AG08395 (cell line): ENCODE measurements at regions not wholly inside any gene's neighbourhood (a gene's known extent, or its start where the extent isn't known, plus 50 kb on each side); places are given as distances from the start of the nearest gene placed in this dataset.
"Not testable (repeated sequence)": the region's sequence is repeated elsewhere in the genome, so short reads cannot be mapped to it uniquely, and the experiment has no call there.

Source experiments
- DNase-seq: peaks from one replicate; pipeline ENCODE4 v3.0.0; 2012; ENCODE audit warnings: mixed read lengths, low spot score

DNA sequence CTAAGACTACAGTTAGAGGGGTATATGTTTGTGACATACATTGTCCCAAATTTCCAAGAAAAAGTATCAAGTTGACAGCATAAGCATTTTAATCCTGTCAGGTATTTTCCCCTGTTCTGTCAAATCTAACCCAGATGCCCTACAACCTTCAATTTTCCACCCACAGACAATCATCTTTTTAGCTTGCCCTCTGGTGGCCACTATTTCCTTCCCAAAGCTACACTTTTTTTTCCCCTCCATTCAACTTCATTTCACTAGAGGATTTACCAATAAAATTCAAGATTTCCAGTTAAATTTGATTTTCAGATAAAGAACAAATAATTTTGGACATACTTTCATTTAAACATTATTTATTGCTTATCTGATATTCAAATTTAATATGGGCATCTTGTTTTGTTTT lies 286.6 kb downstream of the TENT5A start:
- peak; percentile 15 for DNase-seq

DNA sequence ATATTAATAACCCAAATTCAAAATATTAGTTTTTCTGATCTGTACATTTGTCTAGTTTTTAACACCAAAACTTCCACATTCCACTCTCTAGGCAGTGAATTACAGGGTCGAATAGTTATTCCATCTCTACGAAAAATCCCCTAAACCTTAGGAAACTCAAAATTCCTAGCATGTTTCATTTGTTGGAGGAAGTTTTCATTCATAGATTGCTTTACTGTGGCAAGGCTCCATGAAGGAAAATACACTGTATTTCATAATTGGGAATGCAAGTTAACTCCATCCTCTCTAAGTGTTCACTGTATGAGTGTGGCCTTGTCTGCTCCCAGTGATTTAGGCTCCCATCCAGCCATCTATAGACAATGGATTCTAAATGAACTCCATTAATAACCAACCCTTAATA lies 296.1 kb downstream of the TENT5A start:
- DNase-seq = no peak

DNA sequence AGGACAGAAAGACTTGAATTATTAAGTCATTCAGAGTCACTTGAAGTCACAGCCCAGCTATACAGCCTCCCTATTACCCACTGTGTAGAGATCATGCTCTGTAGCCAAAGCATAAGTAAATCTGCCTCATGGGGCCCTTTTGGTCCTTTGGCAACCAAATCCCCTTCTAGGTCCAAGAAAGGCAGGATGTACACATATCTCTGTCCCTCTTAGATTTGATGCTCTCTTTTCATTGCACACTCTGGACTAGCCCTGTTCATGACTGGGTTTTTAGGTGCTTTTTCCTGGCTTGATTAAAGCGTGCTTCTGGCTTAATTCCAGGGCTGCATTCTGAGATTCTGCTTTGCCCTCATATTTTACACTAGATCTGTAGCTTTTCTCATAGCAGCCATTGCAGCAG lies 296.8 kb downstream of the TENT5A start:
- no peak for DNase-seq

DNA sequence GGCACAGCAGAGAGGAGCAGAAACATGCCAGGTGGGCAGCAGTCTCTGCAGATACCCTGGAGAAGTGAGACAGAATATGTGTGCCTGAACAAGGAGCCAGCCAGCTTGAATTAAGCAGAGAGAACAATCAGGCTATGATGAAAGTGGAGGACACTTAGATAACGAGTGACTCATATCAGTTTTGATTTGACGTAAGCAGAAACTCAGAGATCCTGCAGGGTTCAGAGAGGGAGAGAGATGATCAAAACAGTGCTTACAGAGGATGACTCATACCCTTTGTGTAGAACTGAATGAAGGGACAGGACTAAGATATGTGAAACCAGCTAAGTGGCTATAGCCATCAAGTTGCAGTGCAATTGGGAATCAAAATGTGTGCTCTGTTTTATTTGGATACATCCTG lies 300.7 kb downstream of the TENT5A start:
- DNase-seq = peak; percentile 72

DNA sequence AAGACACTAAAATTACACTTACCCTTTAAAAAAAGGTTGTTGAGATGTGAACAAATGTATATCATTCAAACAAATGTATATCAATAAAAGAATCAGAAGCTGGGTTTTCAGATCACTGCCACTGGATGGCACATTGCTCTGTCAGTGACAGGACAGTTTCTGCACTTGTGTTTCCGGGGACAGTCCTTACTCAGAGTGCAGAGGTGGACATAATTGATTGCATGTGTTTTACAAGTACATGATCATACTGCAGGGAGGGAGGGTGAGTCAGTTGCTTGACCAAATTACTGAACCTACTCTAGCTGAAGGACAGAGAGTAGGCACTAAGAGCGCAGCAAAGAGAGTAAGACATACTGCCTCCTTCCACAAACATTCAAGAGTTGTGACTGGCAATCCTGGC lies 302.3 kb downstream of the TENT5A start:
- peak; percentile 67 for DNase-seq

DNA sequence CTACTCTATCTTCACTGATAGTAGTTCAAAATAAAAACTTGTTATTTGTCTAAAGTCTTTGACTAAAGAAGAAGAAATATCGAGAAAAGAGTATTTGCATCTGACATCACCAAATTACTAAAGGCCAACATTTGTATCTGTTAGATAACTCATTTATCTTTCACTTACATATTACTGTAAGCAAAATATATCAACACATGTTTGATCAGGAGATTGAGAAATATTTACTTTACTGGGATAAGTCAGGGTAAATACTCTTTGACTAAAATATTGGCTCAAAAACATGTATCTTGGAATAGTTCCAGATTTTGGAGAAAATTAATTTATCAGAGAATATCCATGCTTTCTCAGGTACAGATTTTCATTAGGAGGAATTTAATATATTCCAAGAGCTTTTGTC lies 306.0 kb downstream of the TENT5A start:
- DNase-seq = no peak

DNA sequence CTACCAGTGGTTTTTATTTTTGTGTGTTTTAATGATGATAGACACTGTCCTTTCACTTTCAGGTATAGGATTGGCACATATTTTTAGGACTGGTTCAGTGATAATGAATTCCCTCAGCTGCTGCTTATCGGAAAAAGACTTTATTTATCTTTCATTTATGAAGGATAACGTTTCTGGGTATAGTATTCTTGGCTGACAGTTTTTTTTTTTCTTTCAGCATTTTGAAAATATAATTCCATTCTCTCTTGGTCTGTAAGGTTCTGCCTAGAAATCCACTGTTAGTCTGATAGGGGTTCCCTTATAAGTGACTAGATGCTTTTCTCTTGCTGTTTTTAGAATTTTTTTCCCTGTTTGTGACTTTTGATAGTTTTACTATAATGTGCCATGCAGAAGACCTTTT lies 313.1 kb downstream of the TENT5A start:
- DNase-seq = no peak

DNA sequence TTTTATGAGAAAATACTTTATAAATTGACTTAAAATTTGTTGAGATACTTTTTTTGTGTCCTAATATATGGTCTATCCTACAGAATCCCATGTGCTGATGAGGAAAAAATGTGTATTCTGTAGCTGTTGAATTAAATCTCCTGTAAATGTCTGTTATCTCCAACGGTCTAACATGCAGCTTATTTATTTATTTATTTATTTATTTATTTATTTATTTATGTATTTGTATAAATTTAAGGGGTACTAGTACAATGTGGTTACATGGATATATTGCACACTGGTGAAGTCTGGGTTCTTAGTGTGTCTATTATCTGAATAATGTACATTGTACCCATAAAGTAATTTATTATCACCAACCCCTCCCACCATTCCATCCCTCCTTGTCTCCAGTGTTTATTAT lies 315.5 kb downstream of the TENT5A start:
- no peak for DNase-seq

DNA sequence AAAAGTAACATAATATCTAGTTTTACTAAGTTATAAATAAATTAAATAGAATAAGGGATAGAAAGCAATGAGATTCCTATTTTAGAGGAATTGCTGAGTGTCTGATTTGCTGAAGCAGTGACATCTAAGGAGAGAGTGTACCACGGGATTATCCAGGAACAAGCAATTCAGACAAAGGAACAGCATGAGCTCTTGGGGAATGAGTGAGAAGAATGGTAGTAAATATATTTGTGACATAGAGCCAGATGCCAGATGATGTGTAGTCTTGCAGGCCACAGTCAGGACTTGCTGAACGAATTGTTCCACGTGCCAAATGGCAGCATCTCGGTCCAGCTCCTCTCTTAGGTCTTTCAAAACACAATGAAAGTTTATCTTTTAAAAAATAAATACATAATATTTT lies 339.2 kb downstream of the TENT5A start:
- no peak for DNase-seq

DNA sequence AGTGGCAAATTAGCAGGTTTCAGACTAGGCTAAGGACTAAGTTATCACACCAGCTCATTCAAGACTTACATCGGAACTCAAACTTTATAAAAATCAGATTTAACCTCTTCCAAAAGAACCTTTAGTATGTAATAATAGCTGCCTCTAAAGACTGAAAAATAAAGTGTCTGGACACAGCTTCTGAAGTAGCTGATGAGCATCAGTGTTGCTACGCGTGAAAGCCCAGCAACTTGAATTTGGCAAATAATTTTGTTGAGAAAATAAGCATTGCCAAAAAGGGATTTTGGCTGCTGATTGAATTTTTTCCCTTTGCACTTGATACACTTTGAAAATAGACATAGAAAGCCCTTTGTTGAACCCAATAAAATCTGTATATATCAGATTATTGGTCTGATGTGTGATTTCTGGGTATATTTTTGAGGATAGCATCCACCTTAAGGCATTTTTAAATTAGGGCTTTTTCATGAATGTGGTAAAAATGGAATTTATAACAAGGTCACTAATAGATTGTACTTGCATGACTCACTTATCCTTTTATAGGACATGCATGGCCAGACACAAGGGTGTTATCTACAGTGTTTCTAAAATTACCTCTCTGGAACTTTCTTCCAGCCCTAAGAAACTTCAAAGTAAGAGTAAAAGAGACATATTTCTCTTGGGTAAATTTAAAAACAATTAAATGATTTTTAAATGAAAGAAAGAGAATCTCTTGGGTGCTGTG lies 350.4 kb downstream of the TENT5A start:
- peak; percentile 67 for DNase-seq

DNA sequence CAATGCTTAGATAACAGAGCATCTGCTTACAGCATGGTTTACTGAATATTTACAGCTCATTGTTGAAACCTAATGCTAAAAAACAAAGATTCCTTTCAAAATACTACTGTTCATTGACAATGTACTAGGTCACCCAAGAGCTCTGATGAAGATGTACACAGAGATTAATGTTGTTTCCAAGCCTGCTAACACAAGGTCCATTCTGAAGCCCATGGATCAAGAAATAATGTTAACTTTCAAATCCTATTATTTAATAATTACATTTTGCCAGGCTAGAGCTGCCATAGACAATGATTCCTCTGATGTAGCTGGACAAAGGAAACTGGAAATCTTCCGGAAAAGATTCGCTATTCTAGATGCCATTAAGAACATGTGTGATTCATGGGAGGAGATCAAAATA lies 355.6 kb downstream of the TENT5A start:
- no peak for DNase-seq

DNA sequence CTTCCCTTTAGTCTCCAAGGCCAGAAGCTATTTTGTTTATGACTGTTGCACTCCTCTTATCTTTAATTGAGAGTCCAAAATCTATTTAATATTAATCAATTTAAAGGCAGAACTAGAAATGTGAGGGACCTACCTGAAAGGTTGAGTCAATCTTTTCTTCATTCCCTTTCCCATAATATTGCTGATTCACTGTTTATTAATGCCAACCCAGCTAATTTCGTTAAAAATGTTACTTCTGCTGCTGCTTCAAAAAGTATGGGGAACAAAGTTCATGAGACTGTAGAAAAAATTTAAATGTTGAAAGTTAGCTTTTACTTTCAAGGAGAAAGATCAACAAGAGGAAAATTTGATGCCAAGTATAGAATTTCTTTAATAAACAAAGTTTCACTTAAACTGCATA lies 365.3 kb downstream of the TENT5A start:
- DNase-seq = no peak

DNA sequence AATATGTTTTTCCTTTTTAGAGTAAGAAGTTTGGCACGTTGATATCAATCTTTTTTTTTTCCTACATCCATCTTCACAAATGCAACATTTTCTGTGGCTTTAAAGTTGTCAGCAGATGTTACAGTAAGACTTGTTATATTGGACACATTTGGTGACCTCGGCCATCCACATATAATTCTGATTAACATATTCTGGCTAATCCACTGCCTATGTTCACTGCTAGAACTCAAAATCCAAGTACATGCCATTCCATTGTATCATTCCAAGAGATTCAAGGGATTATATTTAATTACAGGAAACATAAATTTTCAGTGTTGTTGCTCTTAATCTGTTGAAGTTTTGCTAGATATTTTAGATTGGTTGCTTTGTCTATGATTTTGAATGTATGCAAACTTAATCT lies 367.6 kb downstream of the TENT5A start:
- peak; percentile 19 for DNase-seq

DNA sequence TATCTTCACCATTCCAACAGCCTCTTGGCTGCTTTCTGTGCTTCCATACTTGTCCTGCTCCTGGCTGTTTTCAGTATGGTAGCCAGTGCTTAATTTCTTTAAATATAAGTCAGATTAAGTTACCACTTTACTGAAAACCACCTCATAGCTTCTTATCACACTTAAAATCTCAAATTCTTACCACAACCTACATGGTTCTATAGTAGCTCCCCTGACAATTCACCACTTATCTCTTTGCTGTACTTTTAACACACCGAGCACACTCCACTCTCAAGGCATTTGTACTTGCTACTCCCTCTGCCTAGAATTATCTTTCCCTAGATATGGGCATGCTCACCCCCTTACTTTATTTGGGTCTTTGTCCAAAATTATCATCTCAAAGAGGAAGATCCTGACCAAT lies 369.0 kb downstream of the TENT5A start:
- DNase-seq = no peak

DNA sequence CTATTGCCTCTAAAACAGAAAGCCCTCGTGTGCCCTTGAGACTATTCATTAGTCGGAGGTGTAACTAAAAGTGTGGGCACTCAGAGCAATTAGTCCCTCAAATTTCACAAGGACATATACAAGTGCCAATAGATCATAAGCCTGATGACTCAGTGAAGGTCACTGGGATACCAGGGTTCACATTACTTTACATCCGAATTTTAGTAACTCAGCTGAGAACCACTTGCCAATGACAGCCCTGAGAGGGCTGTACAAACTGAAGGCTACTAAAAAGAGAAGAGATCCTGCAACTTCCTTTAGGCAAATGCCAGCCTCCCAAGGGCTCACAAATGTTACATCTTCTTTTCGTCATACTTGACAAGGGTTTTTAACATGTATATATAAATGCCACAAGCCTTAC lies 369.6 kb downstream of the TENT5A start:
- DNase-seq = no peak

DNA sequence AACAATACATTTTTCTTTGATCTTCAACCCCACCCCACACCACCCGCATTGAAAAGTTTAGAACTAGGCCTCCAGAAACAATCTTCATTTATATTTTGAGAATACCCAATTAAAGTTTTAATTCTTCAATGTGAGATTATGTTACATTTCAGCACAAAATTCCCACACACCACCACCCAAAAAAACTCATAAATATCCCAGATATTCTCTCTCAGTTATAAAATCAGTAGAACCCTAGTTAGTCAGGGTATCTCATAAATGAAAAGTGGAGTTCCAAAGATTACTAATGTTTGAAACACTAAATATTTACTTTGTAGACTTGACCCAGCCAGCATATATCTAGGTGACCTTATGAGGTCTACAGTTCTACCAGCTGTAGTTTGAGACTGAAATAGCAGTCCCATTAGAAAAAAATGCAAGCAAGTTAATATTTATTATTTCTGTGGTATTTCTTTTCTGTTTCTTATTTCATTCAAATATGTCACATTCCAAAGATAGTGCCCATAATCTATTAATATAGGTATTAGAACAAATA lies 371.0 kb downstream of the TENT5A start:
- DNase-seq = no peak

DNA sequence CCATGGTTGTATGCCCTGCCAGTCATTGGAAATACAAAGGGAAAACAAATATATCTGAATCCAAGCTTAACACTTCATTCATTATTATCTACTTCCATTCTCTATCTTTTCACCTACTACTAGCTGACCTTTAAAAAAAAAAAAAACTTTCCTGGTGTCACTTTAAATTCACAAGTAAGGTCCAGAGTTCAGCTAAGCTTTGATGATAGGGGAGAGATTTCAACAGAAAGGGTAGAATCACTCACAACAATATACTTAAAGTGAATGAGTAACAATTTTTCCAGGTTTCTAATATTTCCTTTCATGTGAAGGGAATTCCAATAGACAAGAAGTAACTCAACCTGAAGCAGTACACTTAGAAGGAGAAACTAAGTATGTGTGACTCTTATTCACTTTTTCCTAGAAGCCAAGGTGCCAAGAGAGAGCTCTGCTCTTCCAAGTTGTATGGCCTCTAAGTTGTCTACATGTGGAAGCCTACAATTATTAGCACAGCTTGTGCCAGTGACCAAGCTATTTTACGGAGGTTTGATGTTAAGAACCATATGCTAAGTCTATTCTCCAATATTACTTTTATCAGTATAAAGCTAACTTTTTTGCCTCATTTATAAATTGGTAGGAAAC lies 371.7 kb downstream of the TENT5A start:
- DNase-seq = no peak

DNA sequence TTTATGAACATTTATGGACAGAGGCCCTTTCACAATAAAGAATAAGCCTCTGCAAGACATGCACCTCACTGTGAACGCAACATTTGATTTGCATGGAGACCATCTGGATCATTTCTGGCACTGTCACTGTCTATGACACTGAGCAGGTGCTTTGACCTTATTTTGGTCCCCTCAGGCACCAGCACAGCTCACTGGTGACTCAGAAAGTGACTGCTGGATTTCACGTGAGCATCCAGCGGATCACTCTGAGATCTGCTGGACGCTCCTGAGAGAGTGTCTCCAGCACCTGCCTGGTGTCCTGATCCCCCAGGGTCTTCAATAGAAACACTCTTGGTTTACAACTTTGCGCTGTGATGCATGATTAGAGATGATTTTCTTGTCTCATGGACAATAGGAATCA lies 375.7 kb downstream of the TENT5A start:
- no peak for DNase-seq

DNA sequence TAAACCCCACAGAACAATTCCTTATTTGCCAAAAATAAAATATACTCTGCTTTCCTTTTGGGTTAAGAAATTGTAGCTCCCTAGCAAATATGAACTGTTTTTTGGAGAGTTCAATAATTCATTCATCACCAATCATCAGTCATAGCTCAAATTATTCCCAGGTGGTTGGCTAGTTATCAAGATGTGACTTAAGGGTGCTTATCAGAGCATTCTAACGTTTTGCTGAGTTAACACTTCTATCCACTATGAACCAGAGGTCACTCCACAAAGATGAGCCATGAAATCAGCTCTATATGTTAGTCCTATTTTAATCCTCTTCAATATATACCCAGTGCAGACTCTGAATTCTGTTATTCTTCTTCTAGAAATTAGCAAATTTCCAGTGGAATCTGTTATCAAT lies 379.1 kb downstream of the TENT5A start:
- DNase-seq = no peak

DNA sequence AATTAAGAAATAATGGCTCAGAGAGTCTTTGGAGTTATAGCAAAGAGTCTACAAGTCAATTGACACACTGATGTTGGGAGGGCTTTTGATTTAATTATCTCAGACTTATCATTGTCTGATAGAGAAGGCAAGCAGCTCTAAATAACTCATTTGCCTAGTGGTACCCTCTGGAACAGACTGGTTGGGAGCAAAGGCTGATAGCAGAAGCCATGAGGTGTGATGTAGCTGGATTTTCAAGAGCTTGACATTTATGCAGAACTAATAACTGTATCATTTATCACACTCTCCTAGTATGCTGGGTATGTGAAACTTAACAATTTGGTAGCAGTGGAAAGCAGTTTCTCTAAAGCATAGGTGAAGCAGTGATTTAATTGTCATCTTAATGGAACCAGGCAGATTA lies 380.6 kb downstream of the TENT5A start:
- no peak for DNase-seq

DNA sequence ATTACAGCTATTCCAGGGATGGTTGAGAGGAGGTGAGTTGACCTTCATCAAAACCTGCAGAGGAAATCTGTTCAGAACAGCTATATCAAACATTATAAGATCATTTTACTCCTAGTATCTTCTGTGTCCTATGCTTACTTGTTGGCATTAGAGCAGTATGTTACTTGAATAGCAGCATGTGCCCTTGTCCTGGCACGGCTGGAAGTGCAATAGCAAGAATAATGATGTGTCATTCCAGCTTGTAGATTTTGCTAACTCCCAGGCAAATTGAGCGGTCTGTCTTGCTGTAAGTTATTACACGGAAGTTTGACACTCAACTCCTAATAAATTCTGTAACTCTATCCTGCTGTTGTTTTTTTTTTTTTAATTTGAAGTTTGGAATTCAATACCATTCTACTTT lies 385.5 kb downstream of the TENT5A start:
- no peak for DNase-seq

DNA sequence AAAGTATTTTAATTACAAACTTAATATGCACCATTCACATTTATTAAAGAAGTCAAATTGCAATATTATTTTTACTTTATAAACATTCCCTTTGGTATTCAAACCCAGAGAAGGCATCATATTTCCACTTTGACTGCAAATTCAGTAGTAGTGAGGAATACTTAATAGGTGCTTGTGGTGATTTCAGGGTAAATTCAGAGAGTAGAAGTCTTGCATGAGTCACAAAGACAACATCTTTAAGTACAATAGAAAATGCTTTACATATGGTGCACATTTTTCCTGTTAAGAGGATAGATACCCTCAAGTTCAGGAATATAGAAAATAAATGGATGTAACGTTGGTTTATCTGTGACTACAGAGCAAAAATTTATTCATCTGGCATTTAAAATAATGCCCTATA lies 390.2 kb downstream of the TENT5A start:
- no peak for DNase-seq

DNA sequence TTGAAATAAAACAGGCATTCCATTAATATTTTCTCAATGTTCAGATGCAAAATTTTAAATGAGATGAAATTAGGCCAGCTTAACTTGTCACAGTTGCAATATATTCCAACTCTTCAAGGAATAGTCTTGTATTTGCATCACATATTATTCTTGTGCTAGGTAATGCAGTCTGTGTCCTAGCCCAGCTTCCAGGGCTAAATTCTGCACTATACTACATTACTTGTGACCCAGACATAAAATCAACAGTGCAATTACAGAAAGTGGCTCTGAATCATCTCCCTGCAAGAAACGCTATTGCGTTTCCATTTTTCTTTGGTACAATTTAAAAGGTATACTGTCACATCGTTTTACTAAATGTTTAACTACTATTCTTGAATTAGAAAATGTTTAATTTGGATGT lies 399.2 kb downstream of the TENT5A start:
- DNase-seq = no peak

DNA sequence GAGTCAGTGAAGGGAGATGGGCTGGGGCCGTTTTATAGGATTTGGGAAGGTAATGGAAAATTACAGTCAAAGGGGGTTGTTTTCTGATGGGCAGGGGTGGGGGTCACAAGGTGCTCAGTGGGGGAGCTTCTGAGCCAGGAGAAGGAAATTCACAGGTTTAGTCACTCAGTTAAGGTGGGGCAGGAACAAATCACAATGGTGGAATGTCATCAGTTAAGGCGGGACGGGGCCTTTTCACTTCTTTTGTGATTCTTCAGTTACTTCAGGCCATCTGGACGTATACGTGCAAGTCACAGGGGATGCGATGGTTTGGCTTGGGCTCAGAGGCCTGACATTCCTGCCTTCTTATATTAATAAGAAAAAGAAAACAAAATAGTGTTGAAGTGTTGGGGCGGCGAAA lies 408.5 kb downstream of the TENT5A start:
- not testable (repeated sequence) for DNase-seq
